ENCODE measurements at regions not wholly inside any gene's neighbourhood (a gene's known extent, or its start where the extent isn't known, plus 50 kb on each side); places are given as distances from the start of the nearest gene placed in this dataset.

DNA sequence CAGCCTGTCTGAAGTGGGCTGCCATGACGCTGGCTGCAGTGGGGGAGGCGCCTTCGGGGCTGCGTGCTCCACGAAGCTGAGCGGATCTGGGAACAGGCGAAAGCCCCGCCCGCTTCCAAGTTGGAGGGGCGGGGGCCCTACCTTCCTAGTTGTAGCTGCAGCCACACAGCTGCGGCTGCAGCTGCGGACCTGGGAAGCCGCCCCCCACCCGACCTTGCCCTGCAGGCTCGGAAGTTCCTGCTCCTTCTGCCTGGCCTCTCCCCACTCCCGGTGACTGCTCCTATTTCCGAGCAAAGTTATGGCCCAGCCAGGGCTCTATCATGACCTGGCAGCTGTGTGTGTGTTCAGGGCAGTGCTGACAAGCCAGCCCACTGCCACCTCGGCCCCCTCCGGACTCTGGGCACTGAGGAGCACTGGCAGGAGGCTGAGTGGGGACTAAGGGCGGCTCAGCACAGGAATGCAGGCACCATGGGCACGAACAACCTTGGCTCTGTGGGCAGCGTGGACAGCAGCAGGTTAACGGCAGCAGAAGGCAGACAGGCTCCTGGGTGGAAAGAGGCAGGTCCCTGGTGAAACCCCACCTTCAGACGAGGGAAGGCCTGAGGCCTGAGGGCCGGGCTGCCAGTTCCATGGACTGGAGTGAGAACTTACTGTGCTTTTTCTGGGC is 352.4 kb upstream of the TMCO5A start:
- TF ChIP-seq MYC (IDR thresholded peaks at IDR 0.05; ENCODE audit: low read depth, low read length) (no peak), POLR2A (IDR thresholded peaks at IDR 0.05; ENCODE audit: extremely low read depth, insufficient read length) (no peak)
- TF ChIP-seq, protein P1, sequence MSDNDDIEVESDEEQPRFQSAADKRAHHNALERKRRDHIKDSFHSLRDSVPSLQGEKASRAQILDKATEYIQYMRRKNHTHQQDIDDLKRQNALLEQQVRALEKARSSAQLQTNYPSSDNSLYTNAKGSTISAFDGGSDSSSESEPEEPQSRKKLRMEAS (IDR thresholded peaks at IDR 0.05; ENCODE audit: low read depth, low read length), result no peak
- TF ChIP-seq, protein P2, sequence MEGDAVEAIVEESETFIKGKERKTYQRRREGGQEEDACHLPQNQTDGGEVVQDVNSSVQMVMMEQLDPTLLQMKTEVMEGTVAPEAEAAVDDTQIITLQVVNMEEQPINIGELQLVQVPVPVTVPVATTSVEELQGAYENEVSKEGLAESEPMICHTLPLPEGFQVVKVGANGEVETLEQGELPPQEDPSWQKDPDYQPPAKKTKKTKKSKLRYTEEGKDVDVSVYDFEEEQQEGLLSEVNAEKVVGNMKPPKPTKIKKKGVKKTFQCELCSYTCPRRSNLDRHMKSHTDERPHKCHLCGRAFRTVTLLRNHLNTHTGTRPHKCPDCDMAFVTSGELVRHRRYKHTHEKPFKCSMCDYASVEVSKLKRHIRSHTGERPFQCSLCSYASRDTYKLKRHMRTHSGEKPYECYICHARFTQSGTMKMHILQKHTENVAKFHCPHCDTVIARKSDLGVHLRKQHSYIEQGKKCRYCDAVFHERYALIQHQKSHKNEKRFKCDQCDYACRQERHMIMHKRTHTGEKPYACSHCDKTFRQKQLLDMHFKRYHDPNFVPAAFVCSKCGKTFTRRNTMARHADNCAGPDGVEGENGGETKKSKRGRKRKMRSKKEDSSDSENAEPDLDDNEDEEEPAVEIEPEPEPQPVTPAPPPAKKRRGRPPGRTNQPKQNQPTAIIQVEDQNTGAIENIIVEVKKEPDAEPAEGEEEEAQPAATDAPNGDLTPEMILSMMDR (IDR thresholded peaks at IDR 0.05; ENCODE audit: low read depth, low read length), result no peak
- H3K4me3 ChIP-seq (ENCODE audit: low read depth, low read length), result no peak overlapping the region
- DNase-seq (ENCODE audit: low read depth), result no peak

DNA sequence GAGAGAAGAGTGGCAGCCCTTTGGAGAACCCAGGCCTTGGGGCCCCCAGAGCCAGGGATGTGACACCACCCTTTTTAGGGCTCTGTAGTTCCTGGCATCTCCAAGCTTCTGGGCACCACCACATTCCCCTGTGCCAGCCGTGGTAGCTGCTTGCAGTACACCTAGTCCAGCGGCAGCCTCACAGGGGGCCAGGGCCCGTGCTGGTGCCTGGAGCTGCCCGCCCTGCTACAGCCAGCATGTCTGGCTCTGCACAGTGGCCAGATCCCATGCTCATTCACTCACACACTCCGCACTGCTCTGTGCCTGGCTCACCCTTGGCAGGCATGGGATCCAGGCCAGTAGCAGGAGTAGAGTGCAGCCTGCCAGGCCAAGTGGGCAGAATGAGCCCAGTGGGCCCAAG is 351.6 kb upstream of the TMCO5A start:
- TF ChIP-seq POLR2A (IDR thresholded peaks at IDR 0.05; ENCODE audit: extremely low read depth, insufficient read length) (no peak), MYC (IDR thresholded peaks at IDR 0.05; ENCODE audit: low read depth, low read length) (no peak)
- TF ChIP-seq, protein P2 (IDR thresholded peaks at IDR 0.05; ENCODE audit: low read depth, low read length), result no peak
- TF ChIP-seq, protein P1 (IDR thresholded peaks at IDR 0.05; ENCODE audit: low read depth, low read length), result no peak
- no peak for DNase-seq (ENCODE audit: low read depth)
- no peak overlapping the region for H3K4me3 ChIP-seq (ENCODE audit: low read depth, low read length)

DNA sequence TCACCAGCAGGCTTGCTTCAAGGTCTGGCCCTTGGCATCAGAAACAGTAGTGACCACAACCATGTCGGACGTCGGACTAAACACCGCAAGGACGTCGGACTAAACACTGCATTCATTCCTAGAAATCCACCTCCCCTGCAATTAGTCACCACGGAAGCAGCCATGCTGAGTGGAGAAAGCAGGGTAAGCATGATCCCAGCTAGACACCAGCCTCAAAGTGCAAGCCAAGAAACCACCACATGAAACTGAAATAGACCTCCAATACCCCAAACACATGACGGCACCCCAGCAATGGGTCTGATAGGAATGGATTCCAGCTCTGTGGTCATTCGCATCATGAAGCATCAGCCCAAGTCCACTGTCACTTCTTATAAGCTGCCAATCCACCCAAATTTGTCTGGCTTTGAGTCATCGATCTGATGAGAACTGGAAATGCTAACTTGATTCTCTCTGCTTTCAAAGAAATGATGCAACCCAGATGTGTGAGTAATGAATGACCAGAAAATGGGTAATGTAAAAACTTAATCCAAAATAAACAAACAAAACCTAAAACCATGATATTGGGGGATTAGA is 348.3 kb upstream of the TMCO5A start:
- DNase-seq (ENCODE audit: low read depth), result no peak
- H3K4me3 ChIP-seq (ENCODE audit: low read depth, low read length), result no peak overlapping the region
- TF ChIP-seq MYC (IDR thresholded peaks at IDR 0.05; ENCODE audit: low read depth, low read length), result no peak
- TF ChIP-seq, protein P1 (IDR thresholded peaks at IDR 0.05; ENCODE audit: low read depth, low read length), result no peak
- TF ChIP-seq, protein P2 (IDR thresholded peaks at IDR 0.05; ENCODE audit: low read depth, low read length), result no peak
- no peak for TF ChIP-seq POLR2A (IDR thresholded peaks at IDR 0.05; ENCODE audit: extremely low read depth, insufficient read length)

DNA sequence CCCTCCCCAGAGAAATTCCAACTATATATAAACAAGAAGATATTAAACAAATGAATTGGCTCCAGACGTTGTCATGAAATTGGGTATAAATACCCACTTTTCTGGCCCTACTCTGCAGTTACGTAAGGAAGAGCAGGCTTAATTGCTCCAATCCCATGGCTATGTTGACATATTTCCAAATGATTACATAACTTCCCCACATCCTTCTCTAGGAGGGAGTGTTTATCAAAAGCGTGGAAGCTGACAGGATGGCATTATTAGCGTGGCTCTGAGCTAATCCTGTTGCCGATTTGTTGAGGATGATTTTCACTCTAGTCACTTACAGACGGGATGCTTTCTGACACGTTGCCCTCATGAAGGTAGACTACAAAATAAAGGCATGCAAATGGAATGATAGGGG is 347.5 kb upstream of the TMCO5A start:
- TF ChIP-seq, protein P1 (IDR thresholded peaks at IDR 0.05; ENCODE audit: low read depth, low read length), result no peak
- TF ChIP-seq, protein P2 (IDR thresholded peaks at IDR 0.05; ENCODE audit: low read depth, low read length), result no peak
- no peak for TF ChIP-seq MYC (IDR thresholded peaks at IDR 0.05; ENCODE audit: low read depth, low read length)
- TF ChIP-seq POLR2A (IDR thresholded peaks at IDR 0.05; ENCODE audit: extremely low read depth, insufficient read length), result no peak
- DNase-seq (ENCODE audit: low read depth), result no peak
- H3K4me3 ChIP-seq (ENCODE audit: low read depth, low read length), result no peak overlapping the region

DNA sequence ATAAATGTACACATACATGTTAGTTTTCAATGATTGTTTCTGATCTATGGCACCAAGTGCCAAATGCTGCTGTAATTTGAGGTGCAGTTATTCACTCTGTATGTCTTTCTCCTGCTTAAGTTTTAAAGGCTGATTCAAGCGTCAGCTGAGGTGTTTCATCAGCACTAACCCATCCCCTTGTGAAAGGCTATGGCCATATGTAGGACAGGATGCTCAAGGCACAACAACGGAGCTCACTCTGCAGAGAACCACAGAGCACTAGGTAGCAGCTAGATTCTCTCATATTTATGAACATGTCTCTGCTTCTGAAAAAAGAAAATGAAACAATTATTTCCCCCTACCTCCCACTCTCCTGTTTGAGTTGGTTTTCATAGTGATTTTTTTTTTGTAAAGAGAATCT is 340.0 kb upstream of the TMCO5A start:
- DNase-seq (ENCODE audit: low read depth), result no peak
- no peak overlapping the region for H3K4me3 ChIP-seq (ENCODE audit: low read depth, low read length)
- TF ChIP-seq MYC (IDR thresholded peaks at IDR 0.05; ENCODE audit: low read depth, low read length) (no peak), POLR2A (IDR thresholded peaks at IDR 0.05; ENCODE audit: extremely low read depth, insufficient read length) (no peak)
- TF ChIP-seq, protein P2 (IDR thresholded peaks at IDR 0.05; ENCODE audit: low read depth, low read length), result no peak
- TF ChIP-seq, protein P1 (IDR thresholded peaks at IDR 0.05; ENCODE audit: low read depth, low read length), result no peak

Data from NB4 (cell line).